ENCODE measurements at regions not wholly inside any gene's neighbourhood (a gene's known extent, or its start where the extent isn't known, plus 50 kb on each side); places are given as distances from the start of the nearest gene placed in this dataset.
"Not testable (repeated sequence)": the region's sequence is repeated elsewhere in the genome, so short reads cannot be mapped to it uniquely, and the experiment has no call there.

GRCh38 chr1:234956821-234957329 is 171.8 kb downstream of the TOMM20 start:
- no peak for DNase-seq

GRCh38 chr1:234955107-234955731 is 173.4 kb downstream of the TOMM20 start:
- no peak for DNase-seq

- DNase-seq, result no peak
Observed at GRCh38 chr1:234954613-234955012, 174.0 kb downstream of the TOMM20 start.

GRCh38 chr1:234953655-234954405 is 174.8 kb downstream of the TOMM20 start:
- no peak for DNase-seq

- no peak for DNase-seq
Observed at GRCh38 chr1:234950598-234950997, 178.0 kb downstream of the TOMM20 start.

- not testable (repeated sequence) for DNase-seq
Observed at GRCh38 chr1:234949528-234949927, 179.1 kb downstream of the TOMM20 start.

- no peak for DNase-seq
Observed at GRCh38 chr1:234944439-234945344, 183.9 kb downstream of the TOMM20 start.

- no peak for DNase-seq
Observed at GRCh38 chr1:234943836-234944402, 184.7 kb downstream of the TOMM20 start.

GRCh38 chr1:234942879-234943506 is 185.6 kb downstream of the TOMM20 start:
- no peak for DNase-seq

- DNase-seq, result no peak
Observed at GRCh38 chr1:234942012-234942332, 186.7 kb downstream of the TOMM20 start.

GRCh38 chr1:234941321-234942011 is 187.2 kb downstream of the TOMM20 start:
- DNase-seq, result no peak

GRCh38 chr1:234940841-234941240 is 187.8 kb downstream of the TOMM20 start:
- DNase-seq, result no peak

- no peak for DNase-seq
Observed at GRCh38 chr1:234938924-234939323, 189.7 kb downstream of the TOMM20 start.

GRCh38 chr1:234938135-234938534 is 190.5 kb downstream of the TOMM20 start:
- DNase-seq, result no peak

GRCh38 chr1:234936612-234937389 is 191.8 kb downstream of the TOMM20 start:
- no peak for DNase-seq

- DNase-seq, result no peak
Observed at GRCh38 chr1:234934611-234935033, 194.0 kb downstream of the TOMM20 start.

GRCh38 chr1:234933475-234933874 is 195.2 kb downstream of the TOMM20 start:
- no peak for DNase-seq

- DNase-seq, result no peak
Observed at GRCh38 chr1:234932511-234933430, 195.9 kb downstream of the TOMM20 start.

GRCh38 chr1:234932106-234932505 is 196.5 kb downstream of the TOMM20 start:
- DNase-seq, result no peak

- no peak for DNase-seq
Observed at GRCh38 chr1:234931404-234931973, 197.1 kb downstream of the TOMM20 start.
